GM10248 (cell line): ENCODE measurements at regions not wholly inside any gene's neighbourhood (a gene's known extent, or its start where the extent isn't known, plus 50 kb on each side); places are given as distances from the start of the nearest gene placed in this dataset.

ENCODE experiments used
- CTCF ChIA-PET: fragments of 300-600 bp; sonication (Branson Sonifier 250); formaldehyde crosslinking; extraction: SDS; loops from one replicate; lab custom pipeline; 2021; ENCODE audit warnings: antibody characterized with exemption; lab: Yijun Ruan, JAX
- POLR2A ChIA-PET: fragments of 350-650 bp; sonication (Branson Sonifier 250); formaldehyde crosslinking; extraction: SDS; loops from one replicate; lab custom pipeline; 2020; ENCODE audit warnings: antibody characterized with exemption; lab: Yijun Ruan, JAX
- DNase-seq: peaks from one replicate; pipeline ENCODE4 v3.0.0; 2012; ENCODE audit errors: extremely low spot score
- CTCF ChIP-seq: IDR thresholded peaks from 2 replicates; pipeline ENCODE4 v1.5.1; 2012; ENCODE audit warnings: mild to moderate bottlenecking, low read depth; ENCODE audit errors: extremely low read depth, missing control alignments, control extremely low read depth

- DNase-seq: no peak
- CTCF ChIA-PET: no interaction called here
Observed at GRCh38 chr3:157767607-157768006, 264.4 kb upstream of the VEPH1 start.

GRCh38 chr3:157763644-157764043 is 260.4 kb upstream of the VEPH1 start:
- ChIA-PET POLR2A (no interaction called here), CTCF (no interaction called here)
- DNase-seq: no peak
- no peak for TF ChIP-seq CTCF

More at GRCh38 chr3:157767607-157768006, 264.4 kb upstream of the VEPH1 start:
- POLR2A ChIA-PET: no interaction called here
- no peak for TF ChIP-seq CTCF

GRCh38 chr3:157759311-157759710 is 256.1 kb upstream of the VEPH1 start:
- CTCF ChIA-PET: no interaction called here
- POLR2A ChIA-PET: no interaction called here
- no peak for DNase-seq
- no peak for TF ChIP-seq CTCF

- CTCF ChIA-PET: no interaction called here
Observed at GRCh38 chr3:157755233-157755632, 252.0 kb upstream of the VEPH1 start.

GRCh38 chr3:157754451-157754850 is 251.2 kb upstream of the VEPH1 start:
- POLR2A ChIA-PET: no interaction called here
- CTCF ChIA-PET: no interaction called here

More at GRCh38 chr3:157755233-157755632, 252.0 kb upstream of the VEPH1 start:
- TF ChIP-seq CTCF: no peak
- POLR2A ChIA-PET: no interaction called here
- no peak for DNase-seq

GRCh38 chr3:157753787-157754136 is 250.5 kb upstream of the VEPH1 start:
- CTCF ChIA-PET: no interaction called here
- TF ChIP-seq CTCF: no peak
- POLR2A ChIA-PET: no interaction called here
- no peak for DNase-seq

More at GRCh38 chr3:157754451-157754850, 251.2 kb upstream of the VEPH1 start:
- DNase-seq: no peak
- no peak for TF ChIP-seq CTCF
